ENCODE measurements at regions not wholly inside any gene's neighbourhood (a gene's known extent, or its start where the extent isn't known, plus 50 kb on each side); places are given as distances from the start of the nearest gene placed in this dataset.

DNA sequence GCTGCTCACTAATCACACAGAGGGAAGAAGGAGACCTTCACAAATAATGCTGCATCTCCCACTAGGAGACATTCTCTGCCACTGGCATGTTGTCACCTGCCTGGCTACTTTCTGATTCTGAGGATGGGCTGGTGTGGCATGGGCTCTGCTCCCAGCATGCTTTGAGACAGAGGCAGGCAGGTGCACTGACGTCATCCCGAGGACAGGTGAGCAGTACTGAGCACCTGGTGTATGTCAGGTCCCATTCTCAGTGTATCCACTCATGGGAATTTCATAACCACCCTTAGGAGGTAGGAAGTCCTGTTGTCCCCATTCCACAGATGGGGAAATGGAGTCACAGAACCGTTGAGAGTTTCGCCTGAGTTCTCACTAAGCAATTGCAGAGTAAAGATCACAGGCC is 597.9 kb downstream of the VRK1 start:
- Histone ChIP-seq H3K4me3 (no peak overlapping the region), H3K27ac (no peak overlapping the region)

GRCh38 chr14:97401714-97402113 is 604.5 kb downstream of the VRK1 start:
- H3K4me3 ChIP-seq = no peak overlapping the region
- no peak overlapping the region for H3K27ac ChIP-seq

GRCh38 chr14:97402279-97402678 is 605.1 kb downstream of the VRK1 start:
- Histone ChIP-seq H3K27ac (no peak overlapping the region), H3K4me3 (no peak overlapping the region)

DNA sequence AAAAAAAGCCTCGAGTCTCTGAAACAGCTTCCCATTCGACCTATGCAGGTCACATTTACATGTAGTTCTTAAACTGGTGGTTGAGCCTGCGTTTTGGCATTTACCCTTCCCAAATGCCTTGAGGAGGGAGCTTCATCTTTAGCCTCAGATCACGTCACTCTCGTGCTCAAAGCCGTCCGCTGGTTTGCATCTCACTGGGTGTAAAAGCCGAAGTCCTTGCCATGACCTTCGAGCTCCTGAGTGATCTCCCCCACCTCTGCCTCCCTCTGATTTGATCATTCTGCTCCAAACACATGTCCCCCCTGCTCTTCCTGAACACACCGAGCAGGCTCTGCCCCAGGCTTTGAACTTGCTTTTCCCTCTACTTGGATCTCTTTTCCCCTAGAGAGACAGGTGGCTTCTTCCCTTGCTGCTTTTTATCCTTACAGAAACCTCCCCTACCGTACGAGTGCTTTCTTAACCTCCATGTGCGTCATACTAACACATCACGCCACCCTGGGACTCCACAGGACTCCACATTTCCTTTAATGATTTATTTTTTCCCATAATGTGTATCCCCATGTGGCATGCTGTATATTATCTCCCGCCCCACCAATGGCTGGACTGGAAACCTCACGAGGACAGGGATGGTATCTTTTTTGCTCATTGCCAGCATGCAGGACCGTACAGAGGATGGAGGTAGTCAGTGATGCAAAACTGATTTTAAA is 610.7 kb downstream of the VRK1 start:
- Histone ChIP-seq H3K4me3 (no peak overlapping the region), H3K27ac (peak overlapping the region in 1 of 21 experiments; percentile 65)

DNA sequence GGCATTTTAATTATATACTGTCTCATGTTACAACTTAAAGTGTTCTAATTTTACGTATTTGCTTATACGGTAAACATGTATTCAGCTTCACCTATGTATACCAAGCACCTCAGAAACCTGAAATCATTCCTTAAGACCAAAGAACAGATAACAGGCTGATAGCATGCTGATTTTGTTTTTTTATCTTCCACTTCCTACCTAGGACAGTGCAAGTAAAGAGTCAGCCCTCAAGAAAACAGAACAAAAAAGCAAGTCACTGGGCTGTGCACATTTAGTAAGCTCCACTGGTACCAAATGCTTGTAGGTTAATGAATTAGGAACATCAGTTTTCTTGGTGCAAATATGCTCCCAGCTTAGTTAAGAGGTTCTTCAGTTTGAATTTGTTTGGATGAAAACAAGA is 611.3 kb downstream of the VRK1 start:
- H3K4me3 ChIP-seq = no peak overlapping the region
- H3K27ac ChIP-seq = peak overlapping the region in 1 of 21 experiments; percentile 65

- peak overlapping the region in 1 of 21 experiments; percentile 65 for H3K27ac ChIP-seq
Measured at GRCh38 chr14:97408937-97409815, 612.0 kb downstream of the VRK1 start.

DNA sequence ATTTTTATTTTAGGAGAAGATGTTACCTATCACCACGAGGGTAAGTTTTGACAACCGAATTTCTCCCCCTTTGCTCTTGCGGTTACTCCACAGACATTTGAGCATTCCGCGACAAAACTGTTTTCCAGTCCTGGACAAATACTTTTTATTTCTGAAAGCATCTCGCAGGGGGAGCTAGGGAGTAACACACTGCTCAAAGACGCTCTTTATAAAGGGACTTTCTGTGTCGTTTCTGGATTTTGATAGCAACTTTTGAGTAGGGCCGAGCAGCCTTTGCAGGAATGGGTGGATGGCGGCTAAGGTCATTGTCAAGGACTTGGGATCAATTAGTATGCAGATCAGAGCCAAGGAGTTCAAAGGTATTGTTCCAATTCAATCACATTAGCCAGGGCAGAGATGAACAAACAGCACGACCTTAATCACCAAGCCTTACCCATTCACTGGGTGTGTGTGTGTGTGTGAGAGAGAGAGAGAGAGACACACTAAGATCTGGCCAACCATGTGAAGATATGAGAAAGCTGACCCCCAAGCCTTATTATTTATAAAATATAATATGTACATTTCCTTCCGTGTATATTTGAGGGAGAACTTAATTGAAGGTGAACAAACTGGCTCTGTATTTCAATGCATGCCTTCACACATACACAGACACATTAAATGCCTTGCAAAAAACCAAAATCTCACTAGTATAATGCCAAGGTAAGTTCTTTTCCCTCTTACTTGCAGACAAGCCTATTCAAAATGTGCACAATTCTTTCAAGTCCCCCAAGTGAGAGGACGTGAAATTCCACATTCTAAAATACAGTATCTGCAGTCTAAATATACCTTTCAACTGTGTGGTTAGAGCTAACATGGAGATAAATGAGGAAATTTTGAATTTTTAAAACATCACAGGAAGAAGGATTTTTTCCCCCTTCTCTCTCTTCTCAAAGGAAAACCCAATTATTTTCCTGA is 613.8 kb downstream of the VRK1 start:
- H3K27ac ChIP-seq = no peak overlapping the region
- no peak overlapping the region for H3K4me3 ChIP-seq

More at GRCh38 chr14:97408937-97409815, 612.0 kb downstream of the VRK1 start:
- H3K4me3 ChIP-seq = no peak overlapping the region

DNA sequence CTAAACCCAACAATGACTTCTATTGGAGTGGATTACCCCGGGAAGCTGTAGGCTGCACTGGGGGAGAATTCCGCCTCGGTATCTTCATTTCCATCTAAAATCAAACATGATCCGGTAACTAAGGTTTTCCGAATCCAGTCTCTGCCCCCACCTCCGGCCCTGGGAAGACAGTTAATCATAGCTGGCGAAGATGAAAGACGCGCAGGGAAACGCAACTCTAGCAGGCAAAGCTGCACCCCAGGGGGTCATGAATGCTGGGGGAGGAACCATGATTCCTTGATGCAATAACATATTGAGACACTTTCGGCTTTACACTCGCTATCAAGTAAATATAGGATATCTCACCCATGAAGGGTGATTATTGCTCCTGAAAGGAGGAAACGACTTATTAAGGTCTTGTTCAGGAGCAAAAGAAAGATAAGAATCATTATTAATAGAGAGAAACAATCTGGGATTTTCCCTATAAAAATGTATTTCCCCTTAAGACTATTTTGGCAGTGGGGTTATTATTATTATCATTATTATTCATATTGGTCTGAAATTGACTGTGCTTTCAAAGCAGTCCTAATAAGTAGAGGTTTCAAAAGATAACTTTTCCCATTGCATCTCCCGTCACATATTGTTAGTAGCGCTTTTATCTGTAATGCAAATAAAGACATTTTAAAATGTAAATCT is 614.9 kb downstream of the VRK1 start:
- Histone ChIP-seq H3K27ac (no peak overlapping the region), H3K4me3 (no peak overlapping the region)

DNA sequence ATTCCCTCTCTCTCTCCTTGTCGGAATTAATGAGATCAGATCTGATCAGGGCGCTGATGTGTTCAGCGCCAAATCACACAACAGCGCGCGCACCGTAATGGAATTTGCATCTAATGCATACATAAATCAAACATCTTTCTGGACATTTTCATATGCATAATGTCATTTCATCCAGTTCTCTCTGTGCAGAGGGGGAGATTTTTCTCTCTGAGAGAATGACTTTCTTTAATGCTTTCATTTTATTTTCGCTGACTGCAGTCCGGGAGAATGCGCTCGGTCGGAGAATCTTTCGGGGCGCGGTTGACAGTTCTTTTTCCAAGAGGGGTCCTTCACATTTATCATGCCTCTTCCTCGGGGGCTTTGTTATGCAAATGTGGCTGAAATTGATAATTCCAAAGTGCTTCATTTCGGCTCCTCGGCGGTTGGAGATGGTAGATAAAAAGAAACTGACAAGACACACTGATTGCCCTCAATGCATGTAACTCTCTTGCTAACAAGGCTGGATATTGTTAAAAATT is 615.9 kb downstream of the VRK1 start:
- Histone ChIP-seq H3K27ac (no peak overlapping the region), H3K4me3 (peak overlapping the region in 5 of 7 experiments; percentile 2 to 34 (median 16))

DNA sequence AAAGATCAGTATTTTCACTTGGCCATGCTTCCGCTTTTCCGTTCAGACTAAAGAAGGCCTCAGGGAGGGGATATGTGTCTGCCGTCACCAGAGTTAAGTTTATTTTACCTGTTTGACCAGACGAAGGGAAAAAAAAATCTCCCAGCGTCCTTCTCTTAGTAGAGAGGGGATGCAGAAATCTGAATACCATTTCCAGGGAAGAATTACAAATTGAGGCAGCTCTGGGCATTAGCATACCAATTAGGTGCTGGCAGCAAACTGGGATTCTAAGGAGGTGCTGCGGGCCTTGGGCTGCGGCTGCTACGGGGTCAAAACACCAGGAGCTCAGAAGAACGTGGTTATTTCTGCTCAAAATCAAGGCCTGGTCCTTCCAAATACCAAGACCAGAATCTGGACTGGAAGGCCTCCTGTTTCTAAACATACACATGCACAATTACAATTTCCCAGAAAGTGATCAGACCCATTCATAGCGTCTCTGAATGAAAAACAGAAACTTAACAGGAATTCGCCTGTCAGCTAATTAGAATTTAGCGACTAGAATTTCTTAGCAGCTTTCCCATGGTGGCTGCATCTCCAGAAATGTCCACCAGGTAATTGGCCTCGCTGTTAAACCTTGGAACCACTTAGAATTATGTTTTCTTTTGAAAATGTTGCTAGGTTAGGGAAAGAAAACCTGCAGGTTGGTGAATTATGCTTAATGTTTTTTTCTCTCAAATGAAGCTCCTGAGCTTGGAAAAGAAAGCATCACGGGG is 617.0 kb downstream of the VRK1 start:
- no peak overlapping the region for H3K27ac ChIP-seq
- H3K4me3 ChIP-seq = no peak overlapping the region

GRCh38 chr14:97414718-97415098 is 617.5 kb downstream of the VRK1 start:
- no peak overlapping the region for H3K27ac ChIP-seq
- no peak overlapping the region for H3K4me3 ChIP-seq

GRCh38 chr14:97415907-97416306 is 618.7 kb downstream of the VRK1 start:
- Histone ChIP-seq H3K4me3 (no peak overlapping the region), H3K27ac (no peak overlapping the region)

- Histone ChIP-seq H3K27ac (no peak overlapping the region), H3K4me3 (no peak overlapping the region)
Measured at GRCh38 chr14:97416550-97416949, 619.4 kb downstream of the VRK1 start.

DNA sequence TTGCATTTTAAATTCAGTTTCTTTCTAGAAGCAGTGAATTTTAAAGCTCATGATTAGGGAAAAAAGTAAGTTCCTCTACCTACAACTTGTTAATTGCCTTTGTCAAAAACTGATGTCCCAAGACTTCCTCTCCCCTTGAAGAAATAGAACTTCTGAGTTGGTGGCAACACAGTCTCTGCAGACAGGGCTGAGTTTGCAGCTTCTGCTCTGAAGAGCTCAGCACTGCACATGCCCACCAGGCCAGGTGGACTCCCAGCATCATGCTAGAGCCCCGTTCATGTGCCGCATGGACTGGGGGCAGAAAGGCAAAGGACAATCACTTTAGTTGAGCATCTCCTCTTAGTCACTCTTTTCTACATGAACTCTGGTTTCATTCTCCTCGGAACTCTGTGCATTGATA is 620.1 kb downstream of the VRK1 start:
- H3K4me3 ChIP-seq = no peak overlapping the region
- no peak overlapping the region for H3K27ac ChIP-seq

DNA sequence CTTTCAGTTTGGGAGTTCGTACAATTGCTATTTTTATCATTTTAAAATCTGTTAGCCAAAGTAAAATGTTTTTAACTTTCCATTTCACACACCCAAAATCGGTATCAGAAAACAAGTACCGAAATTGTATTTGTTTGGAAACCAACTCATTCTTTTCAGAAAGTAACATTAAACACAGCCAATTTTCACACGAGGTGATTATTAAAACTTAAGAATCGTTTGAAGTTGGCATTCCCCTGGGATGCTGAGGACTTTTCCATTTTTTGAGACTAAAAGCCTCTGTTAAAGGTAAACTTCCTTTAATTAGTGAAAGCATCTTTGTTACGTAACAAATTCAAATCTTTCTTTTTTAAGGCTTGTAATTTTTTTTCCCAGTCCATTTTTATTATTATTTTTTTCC is 623.0 kb downstream of the VRK1 start:
- H3K4me3 ChIP-seq = no peak overlapping the region
- H3K27ac ChIP-seq = no peak overlapping the region

DNA sequence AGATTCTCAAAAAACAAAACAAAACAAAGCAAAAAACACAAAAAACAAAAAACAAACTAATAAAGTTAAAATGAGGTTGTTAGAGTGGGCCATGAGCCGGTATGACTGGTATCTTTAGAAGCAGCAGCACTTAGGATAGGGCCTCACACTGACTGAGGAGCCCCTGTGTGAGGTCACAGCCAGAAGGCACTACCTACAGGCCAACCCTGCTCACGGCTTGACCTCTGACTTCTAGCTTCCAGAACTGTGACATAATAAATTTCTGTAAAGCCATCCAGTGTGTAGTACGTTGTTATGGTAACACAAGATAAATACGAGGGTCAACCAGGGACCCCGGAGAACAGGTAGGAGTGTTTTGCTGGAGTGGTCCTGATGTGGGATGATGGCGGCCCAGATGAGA is 629.6 kb downstream of the VRK1 start:
- H3K4me3 ChIP-seq = no peak overlapping the region
- H3K27ac ChIP-seq = no peak overlapping the region

DNA sequence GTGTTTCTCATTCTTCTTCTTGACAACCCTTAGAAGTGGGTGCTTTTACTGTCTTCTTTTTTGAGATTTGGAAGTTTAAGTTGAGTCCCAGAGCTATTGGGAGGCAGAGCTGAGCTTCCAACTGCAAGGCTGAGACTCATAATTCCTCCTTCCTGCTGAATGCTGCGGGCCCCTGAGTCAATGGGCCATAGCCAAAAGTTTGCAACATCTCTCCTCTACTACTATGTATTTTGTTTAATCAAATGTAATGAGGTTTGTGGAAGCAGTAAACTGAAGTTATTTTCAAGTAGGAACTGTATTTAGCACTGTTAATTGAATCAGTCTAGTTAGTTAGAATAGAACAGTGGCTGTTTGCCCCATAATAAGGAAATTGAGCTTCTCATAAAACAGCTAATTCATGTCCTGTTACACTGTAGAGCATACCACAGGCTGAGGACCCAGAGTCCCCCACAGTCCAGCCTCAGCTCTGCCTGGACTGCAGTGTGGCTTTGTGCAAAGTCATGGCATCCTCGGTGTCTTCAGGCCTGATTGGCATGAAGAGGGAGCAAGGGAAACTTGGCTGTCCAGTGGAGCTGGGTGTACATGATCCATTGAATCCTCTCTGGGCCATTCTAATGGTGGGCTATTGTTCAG is 631.7 kb downstream of the VRK1 start:
- Histone ChIP-seq H3K4me3 (no peak overlapping the region), H3K27ac (no peak overlapping the region)

- H3K4me3 ChIP-seq = no peak overlapping the region
- no peak overlapping the region for H3K27ac ChIP-seq
Measured at GRCh38 chr14:97432586-97432985, 635.4 kb downstream of the VRK1 start.

Measured in skin epidermis (tissue), 12 donors.